HEK293T (cell line): ENCODE measurements at regions not wholly inside any gene's neighbourhood (a gene's known extent, or its start where the extent isn't known, plus 50 kb on each side); places are given as distances from the start of the nearest gene placed in this dataset.
"Not testable (repeated sequence)": the region's sequence is repeated elsewhere in the genome, so short reads cannot be mapped to it uniquely, and the experiment has no call there.

Experiments
- ARNT ChIP-seq: fragments of 450-650 bp; IDR thresholded peaks from 2 replicates; pipeline ENCODE4 v1.6.1; 2017; ENCODE audit warnings: mild to moderate bottlenecking
- BHLHE40 ChIP-seq: fragments of 450-650 bp; IDR thresholded peaks from 2 replicates; pipeline ENCODE4 v1.6.1; 2016; ENCODE audit warnings: mild to moderate bottlenecking, moderate library complexity, borderline replicate concordance
- FOXA1 ChIP-seq: fragments of 450-650 bp; IDR thresholded peaks from 2 replicates; pipeline ENCODE4 v1.6.1; 2016; ENCODE audit warnings: mild to moderate bottlenecking
- FOXM1 ChIP-seq: fragments of 450-650 bp; IDR thresholded peaks from 2 replicates; pipeline ENCODE4 v1.6.1; 2017; ENCODE audit warnings: mild to moderate bottlenecking, borderline replicate concordance
- HDGF ChIP-seq: fragments of 450-650 bp; IDR thresholded peaks from 2 replicates; pipeline ENCODE4 v1.6.1; 2017; ENCODE audit warnings: antibody characterized with exemption, borderline replicate concordance
- NFRKB ChIP-seq: fragments of 450-650 bp; IDR thresholded peaks from 2 replicates; pipeline ENCODE4 v1.6.1; 2016; ENCODE audit warnings: mild to moderate bottlenecking, moderate library complexity
- SP1 ChIP-seq: fragments of 450-650 bp; IDR thresholded peaks from 2 replicates; pipeline ENCODE4 v1.6.1; 2017
- SUZ12 ChIP-seq: fragments of 450-650 bp; IDR thresholded peaks from 2 replicates; pipeline ENCODE4 v1.6.1; 2016; ENCODE audit warnings: mild to moderate bottlenecking
- ZNF384 ChIP-seq: fragments of 450-650 bp; IDR thresholded peaks from 2 replicates; pipeline ENCODE4 v1.6.1; 2016
- TF ChIP-seq, protein P1 (sequence below): fragments of 450-650 bp; IDR thresholded peaks from 2 replicates; pipeline ENCODE4 v1.6.1; 2016

DNA sequence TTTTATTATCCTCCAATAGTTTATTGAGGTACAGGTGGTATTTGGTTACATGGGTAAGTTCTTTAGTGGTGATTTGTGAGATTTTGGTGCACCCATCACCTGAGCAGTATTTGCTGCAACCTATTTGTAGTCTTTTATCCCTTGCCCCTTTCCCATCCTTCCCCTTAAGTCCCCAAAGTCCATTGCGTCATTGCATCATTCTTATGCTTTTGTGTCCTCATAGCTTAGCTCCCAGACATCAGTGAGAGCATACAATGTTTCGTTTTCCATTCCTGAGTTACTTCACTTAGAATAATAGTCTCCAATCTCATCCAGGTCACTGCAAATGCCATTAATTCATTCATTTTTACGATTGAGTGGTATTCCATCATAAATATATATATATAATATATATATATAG, 229.9 kb upstream of the TFPI start:
- not testable (repeated sequence) for TF ChIP-seq BHLHE40, HDGF, FOXM1, SP1, SUZ12, ARNT, FOXA1, NFRKB, ZNF384
- TF ChIP-seq, protein P1, sequence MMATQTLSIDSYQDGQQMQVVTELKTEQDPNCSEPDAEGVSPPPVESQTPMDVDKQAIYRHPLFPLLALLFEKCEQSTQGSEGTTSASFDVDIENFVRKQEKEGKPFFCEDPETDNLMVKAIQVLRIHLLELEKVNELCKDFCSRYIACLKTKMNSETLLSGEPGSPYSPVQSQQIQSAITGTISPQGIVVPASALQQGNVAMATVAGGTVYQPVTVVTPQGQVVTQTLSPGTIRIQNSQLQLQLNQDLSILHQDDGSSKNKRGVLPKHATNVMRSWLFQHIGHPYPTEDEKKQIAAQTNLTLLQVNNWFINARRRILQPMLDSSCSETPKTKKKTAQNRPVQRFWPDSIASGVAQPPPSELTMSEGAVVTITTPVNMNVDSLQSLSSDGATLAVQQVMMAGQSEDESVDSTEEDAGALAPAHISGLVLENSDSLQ: not testable (repeated sequence)
